ENCODE measurements at regions not wholly inside any gene's neighbourhood (a gene's known extent, or its start where the extent isn't known, plus 50 kb on each side); places are given as distances from the start of the nearest gene placed in this dataset.

- TF ChIP-seq CTCF (IDR thresholded peaks at IDR 0.05) (no peak), ZFX (IDR thresholded peaks at IDR 0.05; ENCODE audit: borderline replicate concordance) (no peak)
These were observed 351.0 kb upstream of the B3GALT2 start for GRCh38 chr1:193537266-193538002.

Measured in 22Rv1 (cell line).